Astrocyte of the cerebellum (primary cell): ENCODE measurements at regions not wholly inside any gene's neighbourhood (a gene's known extent, or its start where the extent isn't known, plus 50 kb on each side); places are given as distances from the start of the nearest gene placed in this dataset.

Source experiments
- DNase-seq: peaks from one replicate; pipeline ENCODE4 v3.0.0-alpha.2; 2011; ENCODE audit warnings: low read depth
- H3K4me3 ChIP-seq: 2 replicates; pipeline ENCODE4 v1.5.1; 2011; ENCODE audit warnings: mild to moderate bottlenecking, low read depth, low read length, moderate library complexity
- CTCF ChIP-seq: IDR thresholded peaks from 2 replicates; pipeline ENCODE4 v1.5.1; 2012; ENCODE audit warnings: low read length, low read depth, moderate library complexity, mild to moderate bottlenecking; ENCODE audit errors: missing control alignments
- in situ Hi-C: cut with HindIII; loops from 2 replicates; pipeline ENCODE4 v1.10.0; 2017; ENCODE audit warnings: low sequenced_read_pairs

- in situ Hi-C loops, result no loop called here
- TF ChIP-seq CTCF, result no peak
- H3K4me3 ChIP-seq, result no peak overlapping the region
- DNase-seq, result peak; percentile 29
These were observed 1730.4 kb downstream of the SI start for GRCh38 chr3:163347944-163348343.

- TF ChIP-seq CTCF, result no peak
- DNase-seq, result no peak
- in situ Hi-C loops, result no loop called here
- no peak overlapping the region for H3K4me3 ChIP-seq
These were observed 1742.9 kb downstream of the SI start for GRCh38 chr3:163335429-163335828.

- H3K4me3 ChIP-seq, result no peak overlapping the region
- in situ Hi-C loops, result no loop called here
- DNase-seq, result no peak
- TF ChIP-seq CTCF, result no peak
These were observed 1749.6 kb downstream of the SI start for GRCh38 chr3:163328680-163329079.

- DNase-seq, result peak; percentile 8
- in situ Hi-C loops, result no loop called here
- no peak overlapping the region for H3K4me3 ChIP-seq
- no peak for TF ChIP-seq CTCF
These were observed 1751.2 kb downstream of the SI start for GRCh38 chr3:163327086-163327485.

- TF ChIP-seq CTCF, result no peak
- in situ Hi-C loops, result no loop called here
- DNase-seq, result no peak
- no peak overlapping the region for H3K4me3 ChIP-seq
These were observed 1762.5 kb downstream of the SI start for GRCh38 chr3:163315786-163316185.

- no peak for DNase-seq
- H3K4me3 ChIP-seq, result no peak overlapping the region
- in situ Hi-C loops, result no loop called here
- TF ChIP-seq CTCF, result no peak
These were observed 1771.9 kb downstream of the SI start for GRCh38 chr3:163306405-163306804.

- DNase-seq, result no peak
- in situ Hi-C loops, result no loop called here
- no peak overlapping the region for H3K4me3 ChIP-seq
- TF ChIP-seq CTCF, result no peak
These were observed 1777.1 kb downstream of the OTOL1 start for GRCh38 chr3:163273694-163274093.
